GM12865 (cell line): ENCODE measurements at regions not wholly inside any gene's neighbourhood (a gene's known extent, or its start where the extent isn't known, plus 50 kb on each side); places are given as distances from the start of the nearest gene placed in this dataset.

Experiments
- DNase-seq: peaks from one replicate; pipeline ENCODE4 v3.0.0; 2010; ENCODE audit warnings: low read depth
- H3K4me3 ChIP-seq: 2 replicates; pipeline ENCODE4 v1.5.1; 2011; ENCODE audit warnings: mild to moderate bottlenecking, low read depth, low read length, control low read depth
- CTCF ChIP-seq: IDR thresholded peaks from 2 replicates; pipeline ENCODE4 v1.5.1; 2011; ENCODE audit warnings: low read length, control low read depth, low read depth, inconsistent platforms; ENCODE audit not compliant: insufficient read depth; ENCODE audit errors: missing control alignments

- no peak for TF ChIP-seq CTCF
Measured at GRCh38 chr4:174418640-174419212, 103.6 kb downstream of the HPGD start.

GRCh38 chr4:174408841-174409552 lies 113.3 kb downstream of the HPGD start:
- no peak overlapping the region for H3K4me3 ChIP-seq
- TF ChIP-seq CTCF = no peak
- DNase-seq = no peak

More at GRCh38 chr4:174418640-174419212, 103.6 kb downstream of the HPGD start:
- DNase-seq = no peak
- H3K4me3 ChIP-seq = no peak overlapping the region

- no peak for DNase-seq
- no peak overlapping the region for H3K4me3 ChIP-seq
- TF ChIP-seq CTCF = no peak
Measured at GRCh38 chr4:174406383-174406782, 115.9 kb downstream of the HPGD start.

- no peak for TF ChIP-seq CTCF
- H3K4me3 ChIP-seq = no peak overlapping the region
- DNase-seq = no peak
Measured at GRCh38 chr4:174405923-174406322, 116.4 kb downstream of the HPGD start.

- no peak for TF ChIP-seq CTCF
- no peak for DNase-seq
- no peak overlapping the region for H3K4me3 ChIP-seq
Measured at GRCh38 chr4:174404677-174405076, 117.6 kb downstream of the HPGD start.

- TF ChIP-seq CTCF = no peak
- no peak overlapping the region for H3K4me3 ChIP-seq
Measured at GRCh38 chr4:174403177-174403543, 119.1 kb downstream of the HPGD start.

GRCh38 chr4:174402470-174403176 lies 118.9 kb downstream of the CEP44 start:
- DNase-seq = no peak
- no peak for TF ChIP-seq CTCF
- H3K4me3 ChIP-seq = no peak overlapping the region

More at GRCh38 chr4:174403177-174403543, 119.1 kb downstream of the HPGD start:
- no peak for DNase-seq
